ENCODE measurements at regions not wholly inside any gene's neighbourhood (a gene's known extent, or its start where the extent isn't known, plus 50 kb on each side); places are given as distances from the start of the nearest gene placed in this dataset.
A peak's percentile ranks its signal among the peaks of the same experiment; 100 is the strongest.

DNA sequence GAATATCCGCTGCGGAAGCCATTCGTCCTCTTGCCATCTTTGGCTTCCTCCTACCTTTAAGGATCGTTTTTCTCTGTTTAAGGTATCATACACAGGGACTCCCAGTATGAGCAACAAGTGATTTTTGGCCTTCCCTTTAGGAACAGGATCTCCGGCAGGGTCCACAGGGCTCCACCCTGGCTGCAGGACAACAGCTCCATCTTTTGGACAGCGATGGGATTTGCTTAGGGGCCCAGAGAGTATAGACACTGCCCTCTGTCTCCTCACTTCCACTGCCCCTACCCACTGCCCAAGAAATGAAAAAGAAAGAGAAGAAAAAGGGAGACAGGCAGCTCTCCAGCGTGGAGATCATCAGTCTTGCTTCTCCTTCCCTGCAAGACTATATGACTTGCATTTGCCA, 224.5 kb downstream of the UXS1 start:
- Histone ChIP-seq H3K9me3 (ENCODE audit: control insufficient read depth, insufficient read depth, low read length) (no peaks in the 10 kb centered on the region), H3K4me3 (ENCODE audit: low read depth, low read length) (no peak overlapping the region), H3K27ac (ENCODE audit: low read depth, low read length) (no peak overlapping the region), H3K36me3 (ENCODE audit: control insufficient read depth, insufficient read depth, low read length) (no peaks in the 10 kb centered on the region), H3K9ac (ENCODE audit: low read depth, low read length) (no peak overlapping the region), H3K4me1 (ENCODE audit: control insufficient read depth, insufficient read depth, low read length) (no peaks in the 10 kb centered on the region), H3K27me3 (ENCODE audit: control insufficient read depth, insufficient read depth, low read length) (no peaks in the 10 kb centered on the region)

DNA sequence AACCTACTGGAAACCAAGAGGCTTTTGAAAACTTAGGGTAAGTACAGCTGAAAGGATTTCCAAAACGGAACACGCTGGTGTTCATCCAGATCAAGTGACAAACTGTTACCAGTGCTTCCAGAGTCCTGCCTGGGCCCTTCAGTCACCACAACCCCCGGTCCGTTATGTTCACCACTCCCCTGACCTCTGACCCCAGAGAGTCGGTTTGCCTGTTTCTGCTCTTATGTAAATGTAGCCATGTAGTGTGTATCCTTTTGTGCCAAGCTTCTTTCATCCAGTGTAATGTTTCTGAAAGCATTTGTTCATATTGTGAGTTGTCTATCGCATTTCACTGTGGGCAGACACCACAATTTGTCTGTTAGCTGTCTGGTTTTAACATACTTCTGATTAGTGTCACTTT, 217.5 kb downstream of the NCK2 start:
- Histone ChIP-seq H3K9ac (ENCODE audit: low read depth, low read length) (no peak overlapping the region), H3K4me3 (ENCODE audit: low read depth, low read length) (no peak overlapping the region), H3K27me3 (ENCODE audit: control insufficient read depth, insufficient read depth, low read length) (no peaks in the 10 kb centered on the region; the same call in 1 of the 2 replicates), H3K9me3 (ENCODE audit: control insufficient read depth, insufficient read depth, low read length) (no peaks in the 10 kb centered on the region), H3K36me3 (ENCODE audit: control insufficient read depth, insufficient read depth, low read length) (no peaks in the 10 kb centered on the region), H3K27ac (ENCODE audit: low read depth, low read length) (peak overlapping the region; percentile 48), H3K4me1 (ENCODE audit: control insufficient read depth, insufficient read depth, low read length) (peaks cover 18% of the 10 kb centered on the region)

GRCh38 chr2:105961599-105962146, 217.0 kb downstream of the NCK2 start:
- Histone ChIP-seq H3K27me3 (ENCODE audit: control insufficient read depth, insufficient read depth, low read length) (no peaks in the 10 kb centered on the region; the same call in 1 of the 2 replicates), H3K4me3 (ENCODE audit: low read depth, low read length) (no peak overlapping the region), H3K27ac (ENCODE audit: low read depth, low read length) (peak overlapping the region; percentile 48), H3K36me3 (ENCODE audit: control insufficient read depth, insufficient read depth, low read length) (no peaks in the 10 kb centered on the region), H3K9ac (ENCODE audit: low read depth, low read length) (no peak overlapping the region), H3K9me3 (ENCODE audit: control insufficient read depth, insufficient read depth, low read length) (no peaks in the 10 kb centered on the region), H3K4me1 (ENCODE audit: control insufficient read depth, insufficient read depth, low read length) (peaks cover 18% of the 10 kb centered on the region)

GRCh38 chr2:105959357-105959756, 214.6 kb downstream of the NCK2 start:
- Histone ChIP-seq H3K27ac (ENCODE audit: low read depth, low read length) (no peak overlapping the region), H3K9ac (ENCODE audit: low read depth, low read length) (no peak overlapping the region), H3K4me3 (ENCODE audit: low read depth, low read length) (no peak overlapping the region), H3K27me3 (ENCODE audit: control insufficient read depth, insufficient read depth, low read length) (peaks cover 8% of the 10 kb centered on the region; the same call in 1 of the 2 replicates), H3K36me3 (ENCODE audit: control insufficient read depth, insufficient read depth, low read length) (no peaks in the 10 kb centered on the region), H3K4me1 (ENCODE audit: control insufficient read depth, insufficient read depth, low read length) (peaks cover 21% of the 10 kb centered on the region), H3K9me3 (ENCODE audit: control insufficient read depth, insufficient read depth, low read length) (no peaks in the 10 kb centered on the region)

DNA sequence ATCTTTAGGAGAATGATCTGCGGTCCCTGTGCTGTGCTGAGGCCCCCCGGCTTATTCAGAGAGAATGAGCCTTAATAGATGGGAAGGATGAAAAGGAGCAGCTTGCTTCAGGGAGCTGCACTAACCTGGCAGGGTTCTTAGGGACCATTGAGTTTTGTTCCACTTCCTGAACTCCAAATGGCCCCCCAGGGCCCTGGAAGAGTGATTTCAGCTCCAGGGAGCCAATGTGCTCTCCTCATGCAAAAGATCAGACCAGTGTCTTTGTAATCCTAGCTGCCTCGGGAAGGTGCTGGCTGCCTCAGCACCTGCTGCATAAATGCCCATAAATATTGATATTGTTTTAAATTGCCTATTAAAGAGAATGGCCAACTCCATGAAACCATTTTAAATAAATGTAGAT, 210.2 kb downstream of the NCK2 start:
- H3K9ac ChIP-seq (ENCODE audit: low read depth, low read length), result no peak overlapping the region
- no peaks in the 10 kb centered on the region for H3K9me3 ChIP-seq (ENCODE audit: control insufficient read depth, insufficient read depth, low read length)
- H3K4me1 ChIP-seq (ENCODE audit: control insufficient read depth, insufficient read depth, low read length), result peaks cover 14% of the 10 kb centered on the region
- no peak overlapping the region for H3K4me3 ChIP-seq (ENCODE audit: low read depth, low read length)
- no peaks in the 10 kb centered on the region for H3K36me3 ChIP-seq (ENCODE audit: control insufficient read depth, insufficient read depth, low read length)
- peaks cover 41% of the 10 kb centered on the region for H3K27me3 ChIP-seq (ENCODE audit: control insufficient read depth, insufficient read depth, low read length)
- no peak overlapping the region for H3K27ac ChIP-seq (ENCODE audit: low read depth, low read length)

DNA sequence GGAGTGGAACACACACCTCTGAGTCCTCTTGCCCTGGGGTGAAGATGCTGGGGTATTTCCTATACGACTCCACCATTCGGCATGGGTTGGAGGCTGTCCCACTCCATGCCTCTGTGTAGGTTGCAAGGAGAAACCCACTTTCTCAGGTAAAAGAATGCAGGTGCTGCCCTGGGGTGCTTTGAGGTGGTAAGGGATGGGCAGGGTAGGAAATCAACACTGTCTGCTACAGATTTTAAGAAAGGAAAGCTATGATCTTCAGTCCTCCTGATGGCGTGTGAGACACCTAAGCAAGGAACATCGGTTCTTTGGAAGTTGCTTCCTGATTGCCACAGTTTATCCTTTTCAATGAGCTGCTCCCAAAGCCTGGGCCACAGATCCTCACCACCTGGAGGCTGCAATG, 209.2 kb downstream of the NCK2 start:
- Histone ChIP-seq H3K4me3 (ENCODE audit: low read depth, low read length) (no peak overlapping the region), H3K9me3 (ENCODE audit: control insufficient read depth, insufficient read depth, low read length) (no peaks in the 10 kb centered on the region), H3K4me1 (ENCODE audit: control insufficient read depth, insufficient read depth, low read length) (peaks cover 14% of the 10 kb centered on the region), H3K9ac (ENCODE audit: low read depth, low read length) (no peak overlapping the region), H3K27ac (ENCODE audit: low read depth, low read length) (no peak overlapping the region), H3K36me3 (ENCODE audit: control insufficient read depth, insufficient read depth, low read length) (no peaks in the 10 kb centered on the region), H3K27me3 (ENCODE audit: control insufficient read depth, insufficient read depth, low read length) (peaks cover 41% of the 10 kb centered on the region)

DNA sequence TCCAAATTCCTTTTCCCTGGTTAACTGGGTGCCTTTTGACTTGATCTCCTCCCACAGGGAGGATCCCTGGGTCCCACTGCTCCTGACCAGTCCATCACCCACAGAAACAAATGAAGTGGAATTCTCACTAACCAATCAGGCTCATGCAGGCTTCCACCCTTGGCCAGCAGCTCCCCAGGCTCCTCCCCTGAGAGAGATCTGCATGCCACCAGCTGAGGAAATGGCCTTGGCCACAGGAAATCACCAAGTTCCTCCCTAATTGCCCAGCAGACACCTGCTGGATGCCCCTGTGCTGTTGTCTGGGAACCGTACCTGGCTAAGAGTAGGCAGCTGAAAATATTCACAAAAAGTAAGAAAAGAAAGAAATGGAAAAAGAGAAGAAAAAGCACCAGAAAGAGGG, 207.4 kb downstream of the NCK2 start:
- H3K4me1 ChIP-seq (ENCODE audit: control insufficient read depth, insufficient read depth, low read length), result peaks cover 14% of the 10 kb centered on the region
- no peak overlapping the region for H3K4me3 ChIP-seq (ENCODE audit: low read depth, low read length)
- no peak overlapping the region for H3K9ac ChIP-seq (ENCODE audit: low read depth, low read length)
- no peak overlapping the region for H3K27ac ChIP-seq (ENCODE audit: low read depth, low read length)
- H3K9me3 ChIP-seq (ENCODE audit: control insufficient read depth, insufficient read depth, low read length), result no peaks in the 10 kb centered on the region
- peaks cover 46% of the 10 kb centered on the region for H3K27me3 ChIP-seq (ENCODE audit: control insufficient read depth, insufficient read depth, low read length)
- H3K36me3 ChIP-seq (ENCODE audit: control insufficient read depth, insufficient read depth, low read length), result no peaks in the 10 kb centered on the region

DNA sequence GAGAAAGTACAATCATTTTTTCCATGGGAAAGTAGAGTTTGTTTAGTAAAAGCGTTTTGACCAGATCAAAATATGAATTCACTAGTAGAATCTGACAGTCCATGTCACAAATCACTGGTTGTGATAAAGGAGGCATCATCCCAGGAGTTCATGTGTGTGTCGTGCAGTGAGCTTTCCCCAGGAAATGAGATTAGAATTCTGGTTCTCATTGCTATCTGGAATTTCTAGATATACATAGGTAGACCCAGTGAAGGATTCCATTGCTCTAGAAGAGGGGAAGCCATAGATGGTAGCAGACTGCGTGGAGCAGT, 206.6 kb downstream of the NCK2 start:
- no peak overlapping the region for H3K27ac ChIP-seq (ENCODE audit: low read depth, low read length)
- peaks cover 46% of the 10 kb centered on the region for H3K27me3 ChIP-seq (ENCODE audit: control insufficient read depth, insufficient read depth, low read length)
- H3K4me3 ChIP-seq (ENCODE audit: low read depth, low read length), result no peak overlapping the region
- peaks cover 14% of the 10 kb centered on the region for H3K4me1 ChIP-seq (ENCODE audit: control insufficient read depth, insufficient read depth, low read length)
- no peaks in the 10 kb centered on the region for H3K9me3 ChIP-seq (ENCODE audit: control insufficient read depth, insufficient read depth, low read length)
- H3K9ac ChIP-seq (ENCODE audit: low read depth, low read length), result no peak overlapping the region
- no peaks in the 10 kb centered on the region for H3K36me3 ChIP-seq (ENCODE audit: control insufficient read depth, insufficient read depth, low read length)

- Histone ChIP-seq H3K36me3 (ENCODE audit: control insufficient read depth, insufficient read depth, low read length) (no peaks in the 10 kb centered on the region), H3K4me3 (ENCODE audit: low read depth, low read length) (no peak overlapping the region), H3K27ac (ENCODE audit: low read depth, low read length) (peak overlapping the region; percentile 40), H3K27me3 (ENCODE audit: control insufficient read depth, insufficient read depth, low read length) (peaks cover 44% of the 10 kb centered on the region), H3K9me3 (ENCODE audit: control insufficient read depth, insufficient read depth, low read length) (no peaks in the 10 kb centered on the region), H3K9ac (ENCODE audit: low read depth, low read length) (no peak overlapping the region), H3K4me1 (ENCODE audit: control insufficient read depth, insufficient read depth, low read length) (peaks cover 14% of the 10 kb centered on the region)
Observed at GRCh38 chr2:105950521-105951383, 206.0 kb downstream of the NCK2 start.

DNA sequence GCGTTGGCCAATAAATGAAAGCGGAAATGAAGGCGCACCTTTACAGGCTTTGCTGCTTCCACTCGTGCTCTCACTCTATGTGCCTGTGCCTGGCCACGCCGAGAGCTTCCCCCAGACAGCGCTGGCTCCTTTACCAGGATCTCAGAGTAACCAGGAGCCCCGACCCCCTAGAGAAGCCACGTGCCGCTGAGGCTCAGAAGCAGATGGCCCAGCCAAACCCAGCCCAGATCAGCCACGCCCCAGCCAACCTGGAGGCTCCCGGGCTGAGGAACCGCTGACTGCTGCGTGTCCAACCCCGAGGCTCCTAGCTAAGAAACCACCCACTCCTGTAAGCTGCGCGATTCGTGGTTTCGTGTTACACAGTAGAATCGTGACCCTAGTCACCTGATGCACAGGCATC, 199.3 kb downstream of the NCK2 start:
- H3K36me3 ChIP-seq (ENCODE audit: control insufficient read depth, insufficient read depth, low read length), result no peaks in the 10 kb centered on the region
- H3K27ac ChIP-seq (ENCODE audit: low read depth, low read length), result no peak overlapping the region
- no peak overlapping the region for H3K4me3 ChIP-seq (ENCODE audit: low read depth, low read length)
- H3K27me3 ChIP-seq (ENCODE audit: control insufficient read depth, insufficient read depth, low read length), result 0 out of 2 replicates have a peak, but pooled peaks cover 5% of the 10 kb centered on the region
- no peaks in the 10 kb centered on the region for H3K9me3 ChIP-seq (ENCODE audit: control insufficient read depth, insufficient read depth, low read length)
- no peaks in the 10 kb centered on the region for H3K4me1 ChIP-seq (ENCODE audit: control insufficient read depth, insufficient read depth, low read length)
- no peak overlapping the region for H3K9ac ChIP-seq (ENCODE audit: low read depth, low read length)

All from HUES48 (cell line).